Activated naive CD4-positive, alpha-beta T cell treated with anti-CD3 and anti-CD28 coated beads, Interleukin-2, amount 50 U/mL, for 24 hours (primary cell): ENCODE measurements at regions not wholly inside any gene's neighbourhood (a gene's known extent, or its start where the extent isn't known, plus 50 kb on each side); places are given as distances from the start of the nearest gene placed in this dataset.
"Not testable (repeated sequence)": the region's sequence is repeated elsewhere in the genome, so short reads cannot be mapped to it uniquely, and the experiment has no call there.

ENCODE experiments used
- H3K27ac Mint-ChIP-seq: one replicate; pipeline ENCODE4 v1.8.0; 2021; ENCODE audit warnings: mild to moderate bottlenecking, mixed read lengths
- H3K27me3 Mint-ChIP-seq: one replicate; pipeline ENCODE4 v1.8.0; 2021; ENCODE audit warnings: mixed read lengths
- H3K36me3 Mint-ChIP-seq: one replicate; pipeline ENCODE4 v1.8.0; 2021; ENCODE audit warnings: mixed read lengths
- H3K4me1 Mint-ChIP-seq: one replicate; pipeline ENCODE4 v1.8.0; 2021; ENCODE audit warnings: mixed read lengths
- H3K4me3 Mint-ChIP-seq: one replicate; pipeline ENCODE4 v1.8.0; 2021; ENCODE audit warnings: mild to moderate bottlenecking, mixed read lengths
- H3K9me3 Mint-ChIP-seq: one replicate; pipeline ENCODE4 v1.8.0; 2021; ENCODE audit warnings: mixed read lengths

GRCh38 chr3:198143300-198144137, 183.5 kb downstream of the LMLN start:
- not testable (repeated sequence) for H3K27me3 Mint-ChIP-seq, H3K9me3 Mint-ChIP-seq, H3K4me3 Mint-ChIP-seq, H3K27ac Mint-ChIP-seq, H3K4me1 Mint-ChIP-seq, H3K36me3 Mint-ChIP-seq

GRCh38 chr3:198145231-198145784, 185.3 kb downstream of the LMLN start:
- not testable (repeated sequence) for H3K36me3 Mint-ChIP-seq, H3K27me3 Mint-ChIP-seq, H3K27ac Mint-ChIP-seq, H3K9me3 Mint-ChIP-seq, H3K4me3 Mint-ChIP-seq, H3K4me1 Mint-ChIP-seq

- H3K4me1 Mint-ChIP-seq, H3K36me3 Mint-ChIP-seq, H3K9me3 Mint-ChIP-seq, H3K27ac Mint-ChIP-seq, H3K27me3 Mint-ChIP-seq, H3K4me3 Mint-ChIP-seq: not testable (repeated sequence)
These were observed 186.1 kb downstream of the LMLN start for GRCh38 chr3:198146070-198146469.

- H3K27ac Mint-ChIP-seq, H3K27me3 Mint-ChIP-seq, H3K4me3 Mint-ChIP-seq, H3K36me3 Mint-ChIP-seq, H3K9me3 Mint-ChIP-seq, H3K4me1 Mint-ChIP-seq: not testable (repeated sequence)
These were observed 186.6 kb downstream of the LMLN start for GRCh38 chr3:198146559-198147164.

- H3K27me3 Mint-ChIP-seq, H3K4me1 Mint-ChIP-seq, H3K27ac Mint-ChIP-seq, H3K4me3 Mint-ChIP-seq, H3K9me3 Mint-ChIP-seq, H3K36me3 Mint-ChIP-seq: not testable (repeated sequence)
These were observed 187.2 kb downstream of the LMLN start for GRCh38 chr3:198147213-198147612.

- not testable (repeated sequence) for H3K4me3 Mint-ChIP-seq, H3K27me3 Mint-ChIP-seq, H3K9me3 Mint-ChIP-seq, H3K27ac Mint-ChIP-seq, H3K4me1 Mint-ChIP-seq, H3K36me3 Mint-ChIP-seq
These were observed 188.0 kb downstream of the LMLN start for GRCh38 chr3:198147993-198148392.

GRCh38 chr3:198149904-198150303, 189.9 kb downstream of the LMLN start:
- H3K4me1 Mint-ChIP-seq, H3K27me3 Mint-ChIP-seq, H3K36me3 Mint-ChIP-seq, H3K9me3 Mint-ChIP-seq, H3K4me3 Mint-ChIP-seq, H3K27ac Mint-ChIP-seq: not testable (repeated sequence)

- H3K36me3 Mint-ChIP-seq, H3K27ac Mint-ChIP-seq, H3K27me3 Mint-ChIP-seq, H3K4me1 Mint-ChIP-seq, H3K4me3 Mint-ChIP-seq, H3K9me3 Mint-ChIP-seq: not testable (repeated sequence)
These were observed 191.8 kb downstream of the LMLN start for GRCh38 chr3:198151867-198152266.

GRCh38 chr3:198155771-198156170, 195.8 kb downstream of the LMLN start:
- H3K27ac Mint-ChIP-seq, H3K9me3 Mint-ChIP-seq, H3K4me3 Mint-ChIP-seq, H3K27me3 Mint-ChIP-seq, H3K36me3 Mint-ChIP-seq, H3K4me1 Mint-ChIP-seq: not testable (repeated sequence)

GRCh38 chr3:198157231-198157868, 197.3 kb downstream of the LMLN start:
- H3K27me3 Mint-ChIP-seq, H3K36me3 Mint-ChIP-seq, H3K4me3 Mint-ChIP-seq, H3K4me1 Mint-ChIP-seq, H3K9me3 Mint-ChIP-seq, H3K27ac Mint-ChIP-seq: not testable (repeated sequence)

GRCh38 chr3:198158007-198158406, 198.0 kb downstream of the LMLN start:
- not testable (repeated sequence) for H3K9me3 Mint-ChIP-seq, H3K4me1 Mint-ChIP-seq, H3K27me3 Mint-ChIP-seq, H3K27ac Mint-ChIP-seq, H3K36me3 Mint-ChIP-seq, H3K4me3 Mint-ChIP-seq

- not testable (repeated sequence) for H3K9me3 Mint-ChIP-seq, H3K4me3 Mint-ChIP-seq, H3K4me1 Mint-ChIP-seq, H3K36me3 Mint-ChIP-seq, H3K27ac Mint-ChIP-seq, H3K27me3 Mint-ChIP-seq
These were observed 207.5 kb downstream of the LMLN start for GRCh38 chr3:198167339-198168039.

- H3K27ac Mint-ChIP-seq, H3K4me3 Mint-ChIP-seq, H3K9me3 Mint-ChIP-seq, H3K36me3 Mint-ChIP-seq, H3K4me1 Mint-ChIP-seq, H3K27me3 Mint-ChIP-seq: not testable (repeated sequence)
These were observed 210.8 kb downstream of the LMLN start for GRCh38 chr3:198170781-198171180.

GRCh38 chr3:198173080-198173479, 213.1 kb downstream of the LMLN start:
- H3K4me3 Mint-ChIP-seq, H3K4me1 Mint-ChIP-seq, H3K36me3 Mint-ChIP-seq, H3K27me3 Mint-ChIP-seq, H3K9me3 Mint-ChIP-seq, H3K27ac Mint-ChIP-seq: not testable (repeated sequence)

- not testable (repeated sequence) for H3K36me3 Mint-ChIP-seq, H3K4me1 Mint-ChIP-seq, H3K27ac Mint-ChIP-seq, H3K27me3 Mint-ChIP-seq, H3K4me3 Mint-ChIP-seq, H3K9me3 Mint-ChIP-seq
These were observed 214.0 kb downstream of the LMLN start for GRCh38 chr3:198173929-198174574.
